Gastrocnemius medialis (tissue), 4 donors: ENCODE measurements at regions not wholly inside any gene's neighbourhood (a gene's known extent, or its start where the extent isn't known, plus 50 kb on each side); places are given as distances from the start of the nearest gene placed in this dataset.

Experiments used
- CTCF ChIP-seq, 5 experiments: fragments of 450-650 bp in 3 of 5; fragments of 200-600 bp in 2 of 5; sonication (generic) in 2 of 5; IDR thresholded peaks in 4 of 5; conservative IDR thresholded peaks in 1 of 5; 1 replicate in 4 of 5; 2 replicates in 1 of 5; pipeline ENCODE4 v1.5.1; 2016 to 2019; ENCODE audit warnings: antibody characterized with exemption in 5 of 5, mild to moderate bottlenecking in 3 of 5, moderate library complexity in 3 of 5
- POLR2A ChIP-seq, 2 donors: fragments of 450-650 bp; IDR thresholded peaks; one replicate each; pipeline ENCODE4 v1.6.1; 2017; ENCODE audit warnings: antibody characterized with exemption in 2 of 2, mild to moderate bottlenecking in 2 of 2, moderate library complexity in 2 of 2

- no peak for TF ChIP-seq CTCF (IDR thresholded peaks at IDR 0.05 in 4 of 5, conservative IDR thresholded peaks at IDR 0.05 in 1 of 5)
- no peak for TF ChIP-seq POLR2A (IDR thresholded peaks at IDR 0.05)
Observed at GRCh38 chr14:81594012-81594411, 60.4 kb upstream of the SEL1L start.
